Heart right ventricle (tissue), 16 donors: ENCODE measurements at regions not wholly inside any gene's neighbourhood (a gene's known extent, or its start where the extent isn't known, plus 50 kb on each side); places are given as distances from the start of the nearest gene placed in this dataset.

Experiments
- ATAC-seq, 8 donors: fragments of 200-7000 bp; cut with Tn5 transposase; one replicate each; pipeline ENCODE4 v1.9.1; 2020; ENCODE audit warnings: mild to moderate bottlenecking in 8 of 8, moderate library complexity in 8 of 8, moderate number of reproducible peaks in 1 of 8
- DNase-seq, 2 donors: peaks; one replicate each; pipeline ENCODE4 v3.0.0-alpha.2; 2020
- H3K27ac ChIP-seq, 10 donors: fragments of 200-600 bp; sonication (generic) in 2 of 10; one replicate each; pipeline versions ENCODE4 v1.5.0 to v1.8.0; 2020 to 2022; ENCODE audit warnings: mild to moderate bottlenecking in 3 of 10
- H3K27me3 ChIP-seq, 7 donors: fragments of 200-600 bp; one replicate each; pipeline ENCODE4 v1.8.0; 2021 to 2022; ENCODE audit warnings: mild to moderate bottlenecking in 2 of 7
- H3K36me3 ChIP-seq, 9 donors: fragments of 200-600 bp; sonication (generic) in 1 of 9; one replicate each; pipeline versions ENCODE4 v1.5.0 to v1.8.0; 2020 to 2022; ENCODE audit warnings: mild to moderate bottlenecking in 2 of 9
- H3K4me1 ChIP-seq, 9 donors: fragments of 200-600 bp; sonication (generic) in 1 of 9; one replicate each; pipeline versions ENCODE4 v1.5.0 to v1.8.0; 2020 to 2022; ENCODE audit warnings: mild to moderate bottlenecking in 4 of 9
- H3K4me3 ChIP-seq, 10 donors: fragments of 200-600 bp; sonication (generic) in 2 of 10; one replicate each; pipeline versions ENCODE4 v1.5.0 to v1.8.0; 2020 to 2022; ENCODE audit warnings: mild to moderate bottlenecking in 7 of 10, moderate library complexity in 2 of 10
- H3K9me3 ChIP-seq, 11 donors: fragments of 200-600 bp in 10 of 11; sonication (generic) in 2 of 11; one replicate each; pipeline versions ENCODE4 v1.5.0 to v1.8.0; 2013 to 2022; ENCODE audit warnings: mild to moderate bottlenecking in 2 of 11, control low read depth in 1 of 11, moderate library complexity in 1 of 11
- WGBS, 2 donors: extraction: QIAGEN DNeasy Blood & Tissue Kit; methylation state at CpG; one replicate each; pipeline ENCODE4 v1.1.7; 2013; ENCODE audit warnings: inconsistent platforms in 1 of 2; 5-methylcytosine and 5-hydroxymethylcytosine counted together
- intact Hi-C, 10 donors: fragments of 100-400 bp; cut with DNase I; formaldehyde crosslinking; loops; one replicate each; pipeline versions ENCODE4 v1.11.1 to v1.14.2; 2022
- TF ChIP-seq, protein P1 (sequence below), 9 donors: fragments of 200-600 bp; sonication (generic) in 2 of 9; IDR thresholded peaks; one replicate each; pipeline versions ENCODE4 v1.5.0 to v1.8.0; 2021 to 2022; ENCODE audit warnings: antibody characterized with exemption in 9 of 9, mild to moderate bottlenecking in 5 of 9, moderate library complexity in 1 of 9
- donor health status: Arrhythmogenic right ventricular cardiomyopathy.
- donor health status: ischemic (EF 13 %, LVEDD 7.1; RV severe dilation, severe dysfunction).
- donor health status: healthy with polysubstance abuse.
- donor health status: DM: no; HTN: yes; CAD: no.
- donor health status: DM: no; HTN: no; CAD: no.
- donor health status: ischemic (EF 25% LVEDD 6.9; RV normal size, moderate dysfunction).
- donor health status: ischemic (EF 25% LVEDD 5.7; RV mildly dilated, moderate dysfunction).
- donor health status: healthy.
- donor health status: DM: yes; HTN: yes; CAD: no.
- donor health status: Ischemic cardiomyopathy.
- donor health status: ischemic (EF 35%, LVEDD 5.7; RV mildly dilated, moderate dysfunction).
- donor health status: nonischemic (EF 11% LVEDD 7.7; RV severe dilation, severe dysfunction).
- donor health status: DM: yes; HTN: yes; CAD: no.
- donor health status: PGD.
- donor health status: ischemic (EF 29% LVEDD 5.4; RV normal size, mild dysfunction).
- donor health status: nonischemic (EF 23%, LVEDD 6.1; RV moderate dilation, normal function).

DNA sequence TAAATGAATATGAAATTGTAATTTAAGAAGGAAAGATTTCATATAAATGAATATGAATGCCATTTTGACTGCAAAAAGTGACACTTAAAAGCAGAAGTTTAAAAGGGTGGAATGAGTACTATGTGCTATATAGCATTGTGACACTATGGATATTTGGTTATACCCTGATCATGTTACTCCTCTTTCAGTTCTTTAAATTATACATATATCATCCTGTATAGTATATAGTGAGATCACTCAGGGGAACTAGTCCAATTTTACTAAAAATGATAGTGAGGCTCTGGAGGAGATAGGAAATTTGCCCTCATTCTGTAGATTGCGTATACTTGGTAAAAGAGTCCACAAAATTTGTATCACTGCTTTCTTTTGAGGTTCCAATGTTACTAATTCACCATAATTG is 155.7 kb upstream of the BTG1 start:
- 97 to 100% methylated on average over 1 of the region's 1 CpG for WGBS, 2 donors
- DNase-seq (no peak), ATAC-seq (no peak)
- peaks cover 0 to 49% (median 20%) of the 10 kb centered on the region in 9 donors for H3K4me1 ChIP-seq
- H3K9me3 ChIP-seq = no peaks in the 10 kb centered on the region
- intact Hi-C loops = loop anchor here in 2 of 10 donors (5.0 to 10.0 kb wide), 2 partner anchors 154 to 263 kb away; partner anchors contain the start of gene BTG1 (in 1 of the 2)
- no peak overlapping the region for H3K27ac ChIP-seq
- TF ChIP-seq, protein P1, sequence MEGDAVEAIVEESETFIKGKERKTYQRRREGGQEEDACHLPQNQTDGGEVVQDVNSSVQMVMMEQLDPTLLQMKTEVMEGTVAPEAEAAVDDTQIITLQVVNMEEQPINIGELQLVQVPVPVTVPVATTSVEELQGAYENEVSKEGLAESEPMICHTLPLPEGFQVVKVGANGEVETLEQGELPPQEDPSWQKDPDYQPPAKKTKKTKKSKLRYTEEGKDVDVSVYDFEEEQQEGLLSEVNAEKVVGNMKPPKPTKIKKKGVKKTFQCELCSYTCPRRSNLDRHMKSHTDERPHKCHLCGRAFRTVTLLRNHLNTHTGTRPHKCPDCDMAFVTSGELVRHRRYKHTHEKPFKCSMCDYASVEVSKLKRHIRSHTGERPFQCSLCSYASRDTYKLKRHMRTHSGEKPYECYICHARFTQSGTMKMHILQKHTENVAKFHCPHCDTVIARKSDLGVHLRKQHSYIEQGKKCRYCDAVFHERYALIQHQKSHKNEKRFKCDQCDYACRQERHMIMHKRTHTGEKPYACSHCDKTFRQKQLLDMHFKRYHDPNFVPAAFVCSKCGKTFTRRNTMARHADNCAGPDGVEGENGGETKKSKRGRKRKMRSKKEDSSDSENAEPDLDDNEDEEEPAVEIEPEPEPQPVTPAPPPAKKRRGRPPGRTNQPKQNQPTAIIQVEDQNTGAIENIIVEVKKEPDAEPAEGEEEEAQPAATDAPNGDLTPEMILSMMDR (IDR thresholded peaks at IDR 0.05) = no peak
- no peak overlapping the region for H3K4me3 ChIP-seq
- H3K27me3 ChIP-seq = no peaks in the 10 kb centered on the region
- H3K36me3 ChIP-seq = no peaks in the 10 kb centered on the region

DNA sequence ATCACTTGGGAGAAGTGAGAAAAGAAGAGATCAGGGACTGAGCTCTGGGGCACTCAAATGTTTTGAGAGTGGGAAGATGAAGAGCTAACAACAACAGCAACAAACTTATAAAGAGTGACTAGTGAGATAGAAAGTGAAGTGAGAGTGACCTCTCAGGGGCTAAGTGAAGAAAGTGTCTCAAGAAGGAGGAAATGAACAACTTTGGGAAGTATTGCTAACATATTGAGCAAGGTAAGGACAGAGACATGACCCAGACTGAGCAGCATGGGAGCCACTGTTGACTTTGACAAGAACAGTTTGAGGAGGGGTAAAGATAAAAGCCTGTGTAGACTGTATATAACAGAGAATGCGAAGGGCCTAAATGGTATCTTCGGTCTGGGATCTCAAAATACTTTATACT is 155.1 kb upstream of the BTG1 start:
- Histone ChIP-seq H3K36me3 (no peaks in the 10 kb centered on the region), H3K9me3 (no peaks in the 10 kb centered on the region), H3K4me1 (peaks cover 0 to 49% (median 20%) of the 10 kb centered on the region in 9 donors), H3K27ac (no peak overlapping the region), H3K27me3 (no peaks in the 10 kb centered on the region), H3K4me3 (no peak overlapping the region)
- 97 to 98% methylated on average over 2 of the region's 2 CpGs for WGBS, 2 donors
- intact Hi-C loops = loop anchor here in 2 of 10 donors (5.0 to 10.0 kb wide), 2 partner anchors 153 to 264 kb away; partner anchors contain the start of gene BTG1 (in 1 of the 2)
- DNase-seq (no peak), ATAC-seq (no peak)
- TF ChIP-seq, protein P1 (IDR thresholded peaks at IDR 0.05) = no peak

DNA sequence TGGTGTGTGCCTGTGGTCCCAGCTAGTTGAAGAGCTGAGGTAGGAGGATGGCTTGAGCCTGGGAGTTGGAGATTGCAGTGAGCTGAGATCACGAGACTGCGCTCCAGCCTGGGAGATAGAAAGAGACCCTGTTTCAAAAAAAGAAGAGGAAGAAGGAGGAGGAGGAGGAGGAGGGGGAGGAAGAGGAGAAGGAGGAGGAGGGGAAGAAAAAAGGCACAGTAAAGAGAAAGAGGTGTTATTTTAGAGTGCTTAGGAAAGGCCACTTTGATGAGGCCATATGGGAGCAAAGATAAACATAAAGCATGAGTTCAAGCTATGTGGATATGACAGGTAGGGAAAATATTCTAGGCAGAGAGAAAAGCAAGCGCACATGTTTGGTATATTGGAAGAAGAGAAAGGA is 154.1 kb upstream of the BTG1 start:
- WGBS, 2 donors = 96 to 99% methylated on average over 3 of the region's 3 CpGs
- TF ChIP-seq, protein P1 (IDR thresholded peaks at IDR 0.05) = no peak
- no peaks in the 10 kb centered on the region for H3K36me3 ChIP-seq
- H3K4me3 ChIP-seq = no peak overlapping the region
- H3K9me3 ChIP-seq = no peaks in the 10 kb centered on the region
- H3K27ac ChIP-seq = no peak overlapping the region
- no peak for DNase-seq
- intact Hi-C loops = loop anchor here in 2 of 10 donors (5.0 to 10.0 kb wide), 2 partner anchors 152 to 265 kb away; partner anchors contain the start of gene BTG1 (in 1 of the 2)
- peaks cover 0 to 49% (median 16%) of the 10 kb centered on the region in 9 donors for H3K4me1 ChIP-seq
- H3K27me3 ChIP-seq = no peaks in the 10 kb centered on the region
- no peak for ATAC-seq

DNA sequence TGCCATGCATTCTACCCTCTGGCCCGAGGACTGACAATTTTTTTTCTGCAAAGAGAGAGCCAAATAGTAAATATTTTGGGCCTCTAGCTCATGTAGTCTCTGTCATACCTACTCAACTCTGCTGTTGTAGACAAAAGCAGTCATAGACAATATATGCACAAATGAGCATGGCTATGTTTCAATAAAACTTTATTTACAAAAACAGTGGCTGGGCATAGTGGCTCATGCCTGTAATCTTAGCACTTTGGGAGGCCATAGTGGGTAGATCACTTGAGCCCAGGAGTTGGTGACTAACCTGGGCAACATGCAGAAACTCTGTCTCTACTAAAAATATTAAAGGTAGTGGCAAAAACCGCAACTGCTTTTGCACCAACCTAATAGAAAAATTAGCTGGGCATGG is 153.7 kb upstream of the BTG1 start:
- DNase-seq = no peak
- no peaks in the 10 kb centered on the region for H3K27me3 ChIP-seq
- intact Hi-C loops = no loop called here
- TF ChIP-seq, protein P1 (IDR thresholded peaks at IDR 0.05) = no peak
- H3K36me3 ChIP-seq = no peaks in the 10 kb centered on the region
- H3K4me3 ChIP-seq = no peak overlapping the region
- no peak for ATAC-seq
- 73 to 98% methylated on average over 2 of the region's 2 CpGs for WGBS, 2 donors
- H3K4me1 ChIP-seq = peaks cover 0 to 49% (median 12%) of the 10 kb centered on the region in 9 donors
- H3K9me3 ChIP-seq = no peaks in the 10 kb centered on the region
- peak overlapping the region in 1 of 10 donors; percentile 84 for H3K27ac ChIP-seq
